Neural cell (in vitro differentiated cells): ENCODE measurements at regions not wholly inside any gene's neighbourhood (a gene's known extent, or its start where the extent isn't known, plus 50 kb on each side); places are given as distances from the start of the nearest gene placed in this dataset.

Experiments used
- H2AFZ ChIP-seq: fragments of 200-600, 300-800 bp; sonication (generic), shearing (Covaris generic); 2 replicates; pipeline ENCODE4 v1.6.0; 2014; ENCODE audit warnings: low read depth, mild to moderate bottlenecking, antibody characterized with exemption, low read length, moderate library complexity
- H3F3A ChIP-seq: fragments of 200-600 bp; shearing (Covaris generic); 2 replicates; pipeline ENCODE4 v1.6.1; 2016; ENCODE audit warnings: mild to moderate bottlenecking, moderate library complexity, mixed read lengths, antibody characterized with exemption, low read length; ENCODE audit not compliant: insufficient read depth, poor library complexity, severe bottlenecking
- H3K27ac ChIP-seq: fragments of 200-600, 300-800 bp; sonication (generic), shearing (Covaris generic); 2 replicates; pipeline ENCODE4 v1.5.1; 2014; ENCODE audit warnings: mild to moderate bottlenecking, low read length, moderate library complexity
- H3K27me3 ChIP-seq: fragments of 300-800, 200-600 bp; sonication (generic), shearing (Covaris generic); 2 replicates; pipeline ENCODE4 v1.6.0; 2014; ENCODE audit warnings: mild to moderate bottlenecking, low read depth, low read length, moderate library complexity; ENCODE audit not compliant: insufficient read depth
- H3K36me3 ChIP-seq: fragments of 300-800, 200-600 bp; sonication (generic), shearing (Covaris generic); 2 replicates; pipeline ENCODE4 v1.5.1; 2014; ENCODE audit warnings: mild to moderate bottlenecking, antibody characterized with exemption, low read length, moderate library complexity; ENCODE audit not compliant: insufficient read depth
- H3K4me2 ChIP-seq: fragments of 300-800, 200-600 bp; sonication (generic), shearing (Covaris generic); 2 replicates; pipeline ENCODE4 v1.6.0; 2014; ENCODE audit warnings: mild to moderate bottlenecking, low read length
- H3K4me3 ChIP-seq: fragments of 300-800, 200-600 bp; sonication (generic), shearing (Covaris generic); 2 replicates; pipeline ENCODE4 v1.5.1; 2014; ENCODE audit warnings: mild to moderate bottlenecking, low read length, moderate library complexity
- H3K79me2 ChIP-seq: fragments of 200-600 bp; shearing (Covaris generic); replicated peaks from 2 replicates; pipeline ENCODE4 v1.6.0; 2014; ENCODE audit warnings: mild to moderate bottlenecking, low read length, moderate library complexity; ENCODE audit not compliant: insufficient read depth
- H3K9ac ChIP-seq: fragments of 300-800, 200-600 bp; sonication (generic), shearing (Covaris generic); 2 replicates; pipeline ENCODE4 v1.6.1; 2016; ENCODE audit warnings: mild to moderate bottlenecking, low read length, mixed read lengths
- H3K9me2 ChIP-seq: fragments of 200-600 bp; shearing (Covaris generic); 2 replicates; pipeline ENCODE4 v1.6.1; 2016; ENCODE audit warnings: mild to moderate bottlenecking, low read length, mixed read lengths; ENCODE audit not compliant: insufficient read depth
- H3K9me3 ChIP-seq: fragments of 200-600, 300-800 bp; sonication (generic), shearing (Covaris generic); 2 replicates; pipeline ENCODE4 v1.6.1; 2016; ENCODE audit warnings: mild to moderate bottlenecking, mixed run types, low read length, moderate library complexity, mixed read lengths
- H4K20me1 ChIP-seq: fragments of 200-600 bp; shearing (Covaris generic); 2 replicates; pipeline ENCODE4 v1.6.1; 2016; ENCODE audit warnings: mild to moderate bottlenecking, mixed run types; ENCODE audit not compliant: insufficient read depth
- CTCF ChIP-seq: fragments of 450-650 bp; IDR thresholded peaks from 2 replicates; pipeline ENCODE4 v1.5.1; 2014; ENCODE audit warnings: antibody characterized with exemption, mild to moderate bottlenecking, moderate library complexity; ENCODE audit not compliant: poor library complexity, severe bottlenecking
- EP300 ChIP-seq: fragments of 450-650 bp; conservative IDR thresholded peaks from 2 replicates; pipeline ENCODE4 v1.6.1; 2014; ENCODE audit warnings: antibody characterized with exemption, mild to moderate bottlenecking, moderate library complexity; ENCODE audit not compliant: poor library complexity, severe bottlenecking
- EZH2 ChIP-seq: fragments of 200-600, 300-800 bp; shearing (Covaris generic), sonication (generic); IDR thresholded peaks from 2 replicates; pipeline ENCODE4 v1.6.1; 2014; ENCODE audit warnings: antibody characterized with exemption, low read length, borderline replicate concordance, mild to moderate bottlenecking; ENCODE audit not compliant: insufficient read depth, poor library complexity, severe bottlenecking
- MXI1 ChIP-seq: fragments of 450-650 bp; conservative IDR thresholded peaks from 2 replicates; pipeline ENCODE4 v1.6.1; 2014; ENCODE audit warnings: antibody characterized with exemption, mild to moderate bottlenecking; ENCODE audit not compliant: poor library complexity, severe bottlenecking
- POLR2AphosphoS5 ChIP-seq: IDR thresholded peaks from 2 replicates; pipeline ENCODE4 v1.6.1; 2012
- RAD21 ChIP-seq: fragments of 450-650 bp; conservative IDR thresholded peaks from 2 replicates; pipeline ENCODE4 v1.6.1; 2014; ENCODE audit warnings: antibody characterized with exemption, mild to moderate bottlenecking, moderate library complexity
- SMC3 ChIP-seq: fragments of 450-650 bp; conservative IDR thresholded peaks from 2 replicates; pipeline ENCODE4 v1.6.1; 2014; ENCODE audit warnings: antibody characterized with exemption, mild to moderate bottlenecking, moderate library complexity; ENCODE audit not compliant: poor library complexity
- TAF1 ChIP-seq: IDR thresholded peaks from 2 replicates; pipeline ENCODE4 v1.6.1; 2012; ENCODE audit warnings: low read depth
- TF ChIP-seq, protein P1 (sequence below): IDR thresholded peaks from 2 replicates; pipeline ENCODE4 v1.6.1; 2012; ENCODE audit warnings: borderline replicate concordance

DNA sequence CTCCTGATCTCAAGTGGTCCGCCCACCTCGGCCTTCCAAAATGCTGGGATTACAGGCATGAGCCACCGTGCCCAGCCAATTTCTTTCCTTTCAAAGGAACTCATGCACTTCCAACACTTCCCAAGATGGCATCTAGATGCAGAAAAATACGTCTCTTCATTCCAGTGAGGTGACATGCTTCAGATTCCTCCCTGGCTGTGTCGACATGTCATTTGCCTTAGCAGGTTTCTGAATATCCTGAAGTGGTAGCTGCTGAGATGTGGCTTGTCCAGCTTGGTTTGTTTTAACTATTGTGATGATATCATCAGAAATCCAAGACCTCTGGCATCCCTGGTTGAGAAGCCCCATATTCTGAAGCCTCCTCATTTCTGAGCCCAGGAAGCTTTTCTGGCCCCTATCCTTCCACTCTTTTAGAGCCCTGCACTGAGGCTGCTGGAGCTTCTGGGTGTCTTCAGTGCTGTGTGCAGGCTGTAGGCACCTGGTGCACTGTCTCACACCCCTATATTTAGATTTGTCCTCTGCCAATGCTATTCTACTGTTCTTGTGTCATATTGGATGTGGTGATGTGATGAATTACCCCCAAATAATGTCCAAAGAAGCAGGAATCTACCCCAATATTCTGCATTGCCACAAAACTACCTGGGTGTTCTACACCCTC is 73.3 kb upstream of the E2F3 start:
- no peak overlapping the region for H3K4me3 ChIP-seq
- H3K36me3 ChIP-seq = no peaks in the 10 kb centered on the region
- no peak overlapping the region for H3K27ac ChIP-seq
- no peaks in the 10 kb centered on the region for H3F3A ChIP-seq
- no peaks in the 10 kb centered on the region for H3K9me3 ChIP-seq
- no peak for TF ChIP-seq EP300
- no peak for TF ChIP-seq RAD21
- TF ChIP-seq TAF1 = no peak
- TF ChIP-seq POLR2AphosphoS5 = no peak
- TF ChIP-seq CTCF = no peak
- no peak for TF ChIP-seq EZH2
- no peak for TF ChIP-seq SMC3
- TF ChIP-seq, protein P1, sequence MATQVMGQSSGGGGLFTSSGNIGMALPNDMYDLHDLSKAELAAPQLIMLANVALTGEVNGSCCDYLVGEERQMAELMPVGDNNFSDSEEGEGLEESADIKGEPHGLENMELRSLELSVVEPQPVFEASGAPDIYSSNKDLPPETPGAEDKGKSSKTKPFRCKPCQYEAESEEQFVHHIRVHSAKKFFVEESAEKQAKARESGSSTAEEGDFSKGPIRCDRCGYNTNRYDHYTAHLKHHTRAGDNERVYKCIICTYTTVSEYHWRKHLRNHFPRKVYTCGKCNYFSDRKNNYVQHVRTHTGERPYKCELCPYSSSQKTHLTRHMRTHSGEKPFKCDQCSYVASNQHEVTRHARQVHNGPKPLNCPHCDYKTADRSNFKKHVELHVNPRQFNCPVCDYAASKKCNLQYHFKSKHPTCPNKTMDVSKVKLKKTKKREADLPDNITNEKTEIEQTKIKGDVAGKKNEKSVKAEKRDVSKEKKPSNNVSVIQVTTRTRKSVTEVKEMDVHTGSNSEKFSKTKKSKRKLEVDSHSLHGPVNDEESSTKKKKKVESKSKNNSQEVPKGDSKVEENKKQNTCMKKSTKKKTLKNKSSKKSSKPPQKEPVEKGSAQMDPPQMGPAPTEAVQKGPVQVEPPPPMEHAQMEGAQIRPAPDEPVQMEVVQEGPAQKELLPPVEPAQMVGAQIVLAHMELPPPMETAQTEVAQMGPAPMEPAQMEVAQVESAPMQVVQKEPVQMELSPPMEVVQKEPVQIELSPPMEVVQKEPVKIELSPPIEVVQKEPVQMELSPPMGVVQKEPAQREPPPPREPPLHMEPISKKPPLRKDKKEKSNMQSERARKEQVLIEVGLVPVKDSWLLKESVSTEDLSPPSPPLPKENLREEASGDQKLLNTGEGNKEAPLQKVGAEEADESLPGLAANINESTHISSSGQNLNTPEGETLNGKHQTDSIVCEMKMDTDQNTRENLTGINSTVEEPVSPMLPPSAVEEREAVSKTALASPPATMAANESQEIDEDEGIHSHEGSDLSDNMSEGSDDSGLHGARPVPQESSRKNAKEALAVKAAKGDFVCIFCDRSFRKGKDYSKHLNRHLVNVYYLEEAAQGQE = no peak
- TF ChIP-seq MXI1 = no peak
- H3K9me2 ChIP-seq = no peaks in the 10 kb centered on the region
- H3K79me2 ChIP-seq = no peaks in the 10 kb centered on the region
- no peak overlapping the region for H2AFZ ChIP-seq
- no peaks in the 10 kb centered on the region for H4K20me1 ChIP-seq
- H3K9ac ChIP-seq = no peak overlapping the region
- H3K27me3 ChIP-seq = no peaks in the 10 kb centered on the region
- no peak overlapping the region for H3K4me2 ChIP-seq

DNA sequence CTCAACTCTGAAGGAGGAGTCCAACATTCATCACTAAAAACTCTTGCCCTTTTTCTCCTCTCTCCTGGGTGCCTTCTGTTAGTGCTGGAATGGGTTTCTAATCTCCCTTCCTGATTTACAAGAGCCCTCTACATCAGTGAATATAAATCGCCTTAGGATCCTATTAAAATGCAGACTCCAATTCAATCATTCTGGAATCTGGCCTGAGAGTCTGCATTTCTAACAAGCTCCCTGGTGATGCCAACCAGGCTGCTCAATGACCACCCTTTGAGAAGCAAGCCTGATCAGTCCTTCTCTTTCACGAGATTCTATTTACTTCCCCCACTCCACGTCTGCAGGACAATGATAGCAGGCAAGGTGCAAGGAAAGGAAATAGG is 72.8 kb upstream of the E2F3 start:
- Histone ChIP-seq H3K9me2 (no peaks in the 10 kb centered on the region), H3K9ac (no peak overlapping the region), H3K27ac (no peak overlapping the region), H3F3A (no peaks in the 10 kb centered on the region), H3K27me3 (no peaks in the 10 kb centered on the region), H4K20me1 (no peaks in the 10 kb centered on the region), H3K9me3 (no peaks in the 10 kb centered on the region), H2AFZ (no peak overlapping the region), H3K79me2 (no peaks in the 10 kb centered on the region), H3K4me2 (no peak overlapping the region), H3K4me3 (no peak overlapping the region), H3K36me3 (no peaks in the 10 kb centered on the region)
- TF ChIP-seq MXI1 (no peak), TAF1 (no peak), POLR2AphosphoS5 (no peak), RAD21 (no peak)
- TF ChIP-seq, protein P1 = no peak
